Activated effector memory CD4-positive, alpha-beta T cell treated with Interleukin-2 at 50 U/mL for 16 hours (primary cell): ENCODE measurements at regions not wholly inside any gene's neighbourhood (a gene's known extent, or its start where the extent isn't known, plus 50 kb on each side); places are given as distances from the start of the nearest gene placed in this dataset.

Experiments used
- DNase-seq: peaks from one replicate; pipeline ENCODE4 v3.0.0-alpha.2; 2020

DNA sequence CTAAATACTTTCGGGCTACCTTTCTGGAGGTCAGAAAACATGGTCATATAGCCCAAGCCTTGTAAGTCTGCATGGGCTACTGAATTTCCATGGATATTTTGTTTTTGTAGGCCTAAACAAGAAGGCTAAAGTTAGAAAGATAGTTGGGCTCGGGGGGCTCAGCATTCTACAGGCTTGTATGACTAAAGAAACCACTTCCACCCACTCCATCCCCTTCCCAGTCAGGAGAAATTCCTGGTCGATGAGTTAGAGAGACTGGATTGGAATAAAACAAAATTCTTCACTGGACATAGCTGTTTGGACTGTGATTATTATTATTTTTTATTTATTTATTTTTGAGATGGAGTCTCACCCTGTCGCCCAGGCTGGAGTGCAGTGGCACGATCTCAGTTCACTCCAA, 539.4 kb upstream of the TNP1 start:
- DNase-seq = no peak

- no peak for DNase-seq
Measured at GRCh38 chr2:217398860-217399259, 539.0 kb upstream of the TNP1 start.

- no peak for DNase-seq
Measured at GRCh38 chr2:217398101-217398500, 538.2 kb upstream of the TNP1 start.

GRCh38 chr2:217396586-217396985, 536.7 kb upstream of the TNP1 start:
- DNase-seq = no peak

DNA sequence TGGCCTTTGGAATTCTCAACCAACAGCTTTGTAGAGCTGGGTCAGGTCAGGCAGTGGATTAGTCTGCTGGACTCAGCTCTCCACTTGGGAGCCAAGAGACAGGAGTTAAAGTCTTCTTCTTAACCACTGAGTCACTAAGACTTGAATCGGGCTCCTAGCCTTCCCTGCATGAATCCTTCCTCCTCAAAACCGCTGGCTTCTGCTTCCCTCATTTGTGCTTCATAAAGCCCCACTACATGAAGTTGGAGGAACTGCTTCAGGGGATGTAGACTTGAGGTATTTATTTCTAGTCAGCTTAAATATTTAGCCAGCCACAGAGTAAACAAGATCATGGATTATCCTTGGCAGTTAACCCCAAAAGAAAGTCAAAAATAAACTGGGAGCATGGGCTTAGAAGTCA, 536.3 kb upstream of the TNP1 start:
- DNase-seq = no peak

DNA sequence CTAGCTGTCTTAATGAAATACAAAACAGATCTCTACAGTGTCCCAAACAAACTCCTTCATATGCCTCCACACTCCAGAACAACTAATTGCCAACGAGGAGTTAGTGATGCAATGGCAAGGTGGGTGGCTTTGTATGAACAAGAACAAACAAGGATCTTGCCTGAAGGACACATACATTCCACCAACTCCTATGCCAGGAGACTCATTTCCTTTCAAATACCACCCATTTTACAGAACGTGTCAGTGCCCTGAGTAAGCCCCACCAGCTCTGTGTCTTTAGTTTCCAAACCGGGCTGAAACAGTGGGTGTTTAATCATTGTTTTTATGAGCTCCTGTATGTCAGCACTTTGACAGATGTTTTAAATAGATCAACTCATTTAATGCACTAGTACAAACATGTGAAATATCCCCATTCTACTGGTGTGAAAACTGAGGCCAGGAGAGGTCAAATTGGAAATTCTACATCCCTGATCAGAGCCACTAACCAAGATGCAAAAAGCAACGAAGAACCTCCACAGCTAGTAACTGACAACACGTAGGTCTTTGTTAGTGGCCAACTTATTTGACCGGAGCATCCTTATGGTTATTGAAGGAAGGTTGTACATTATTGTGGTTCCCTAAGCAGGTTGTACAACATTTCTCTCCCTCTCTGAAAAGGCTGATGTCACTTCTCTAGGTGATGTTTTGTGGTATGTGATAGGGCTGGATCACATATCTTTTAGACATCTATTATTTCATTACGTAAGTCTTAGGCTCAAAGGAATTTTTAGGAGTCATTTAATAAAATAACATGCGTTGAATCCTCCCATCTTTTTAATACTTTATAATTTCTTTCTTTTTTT, 534.9 kb upstream of the TNP1 start:
- DNase-seq = no peak

DNA sequence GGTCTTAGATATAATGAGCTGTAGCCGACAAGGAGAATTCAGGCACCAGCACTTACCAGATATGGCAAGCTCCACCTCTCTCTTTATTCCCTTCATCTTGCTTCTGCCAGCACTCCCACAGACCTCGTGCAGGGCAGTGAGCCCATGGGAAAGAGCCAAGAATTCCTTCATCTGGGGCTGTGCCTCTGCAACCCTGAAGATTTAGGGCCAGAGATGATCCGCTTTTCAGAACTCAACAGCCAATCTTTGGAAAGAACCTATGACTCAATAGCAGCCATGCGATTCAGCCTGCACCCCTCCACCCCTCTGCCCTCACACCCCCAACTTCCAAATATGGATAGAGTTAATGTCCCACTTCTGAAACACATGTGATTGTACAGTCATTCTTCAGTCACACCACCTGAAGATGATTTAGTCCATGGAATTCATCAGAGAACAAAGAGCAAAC, 533.7 kb upstream of the TNP1 start:
- DNase-seq = no peak

- DNase-seq = no peak
Measured at GRCh38 chr2:217392930-217393584, 533.2 kb upstream of the TNP1 start.

DNA sequence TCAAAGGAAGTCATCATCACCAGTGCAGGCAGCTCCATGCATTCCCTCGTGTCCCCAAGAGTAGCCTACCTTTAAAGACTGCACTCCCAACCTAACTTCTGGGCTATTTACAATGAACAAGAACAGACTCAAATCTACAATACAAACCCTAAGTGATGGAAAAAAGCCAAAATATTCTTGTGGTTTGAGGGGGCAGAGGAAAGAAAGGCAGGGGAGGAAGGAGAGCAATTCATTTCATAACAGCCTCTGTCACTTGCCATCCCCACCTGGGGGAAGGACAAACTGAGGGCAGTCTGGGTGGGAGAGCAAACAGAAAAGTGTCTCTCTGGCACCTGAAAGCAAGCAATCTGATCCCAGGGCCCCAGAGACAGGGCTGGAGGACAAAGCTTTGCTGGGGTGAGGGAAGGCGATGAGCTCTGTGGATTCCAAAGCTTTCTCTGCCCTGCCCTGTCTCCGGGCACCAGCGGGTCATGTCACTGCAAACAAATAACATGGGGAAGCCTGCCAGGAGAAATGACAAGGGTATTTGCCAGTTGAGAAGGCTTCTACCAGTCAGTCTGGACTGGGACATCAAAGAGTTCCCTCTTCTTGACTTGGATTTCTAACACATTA, 528.0 kb upstream of the TNP1 start:
- DNase-seq = no peak

GRCh38 chr2:217386041-217386440, 526.2 kb upstream of the TNP1 start:
- DNase-seq = no peak

DNA sequence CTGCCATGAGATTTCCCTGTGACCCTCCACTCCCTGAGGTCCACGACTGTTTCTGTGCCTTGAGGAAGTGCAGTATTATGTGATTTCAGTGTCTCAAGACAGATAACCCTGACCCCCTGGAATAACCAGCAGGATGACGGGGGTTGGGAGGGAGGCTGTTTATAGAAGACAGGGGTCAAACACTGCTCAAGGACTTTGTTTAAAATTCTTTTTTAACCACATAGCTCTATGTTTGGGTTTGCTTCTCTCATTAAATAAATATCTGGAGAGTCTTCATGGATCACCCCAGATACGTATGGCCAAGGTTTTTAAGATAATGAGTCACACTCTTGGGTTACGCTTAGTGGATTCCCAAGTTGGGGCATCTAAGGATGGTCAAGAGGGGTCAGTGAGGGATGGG, 523.8 kb upstream of the TNP1 start:
- DNase-seq = no peak

GRCh38 chr2:217382794-217383193, 522.9 kb upstream of the TNP1 start:
- DNase-seq = no peak

DNA sequence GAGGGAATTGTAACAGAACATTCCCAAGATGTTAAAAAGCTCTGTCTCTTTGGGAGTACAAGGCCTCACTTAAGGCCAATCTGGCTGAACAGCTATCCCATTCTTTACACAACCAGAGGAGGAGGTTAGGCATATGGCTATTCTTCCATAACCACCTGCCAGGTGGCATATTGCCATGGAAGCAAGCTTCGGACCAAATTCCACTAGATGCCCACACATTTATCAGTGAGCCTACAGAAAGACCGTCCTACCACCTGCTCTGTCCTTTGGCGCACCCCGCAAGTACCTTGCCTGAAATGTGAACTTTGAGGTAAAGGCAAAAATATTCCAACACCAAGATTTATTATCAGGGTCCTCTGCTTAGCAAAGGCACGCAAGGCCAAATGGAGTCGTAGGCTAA, 519.9 kb upstream of the TNP1 start:
- DNase-seq = no peak

DNA sequence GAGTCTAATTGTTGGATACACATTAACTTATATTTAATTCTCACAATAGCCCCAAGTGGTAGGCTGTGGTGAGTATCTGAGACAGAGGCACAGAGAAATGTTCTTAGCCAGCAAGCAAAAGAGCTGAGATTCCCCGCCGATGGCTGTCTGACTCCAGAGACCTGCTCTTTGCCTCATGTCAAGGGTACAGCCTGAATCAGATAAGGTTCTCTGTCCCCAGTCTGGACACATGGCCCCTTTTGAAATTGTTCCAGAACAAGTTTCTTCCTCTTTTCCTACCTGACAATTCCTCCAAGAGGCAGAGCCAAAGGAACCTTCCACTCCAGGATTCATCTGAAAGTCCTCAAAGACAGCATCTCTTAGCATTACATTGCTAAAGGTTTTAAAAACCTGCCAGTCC, 512.9 kb upstream of the TNP1 start:
- DNase-seq = no peak

DNA sequence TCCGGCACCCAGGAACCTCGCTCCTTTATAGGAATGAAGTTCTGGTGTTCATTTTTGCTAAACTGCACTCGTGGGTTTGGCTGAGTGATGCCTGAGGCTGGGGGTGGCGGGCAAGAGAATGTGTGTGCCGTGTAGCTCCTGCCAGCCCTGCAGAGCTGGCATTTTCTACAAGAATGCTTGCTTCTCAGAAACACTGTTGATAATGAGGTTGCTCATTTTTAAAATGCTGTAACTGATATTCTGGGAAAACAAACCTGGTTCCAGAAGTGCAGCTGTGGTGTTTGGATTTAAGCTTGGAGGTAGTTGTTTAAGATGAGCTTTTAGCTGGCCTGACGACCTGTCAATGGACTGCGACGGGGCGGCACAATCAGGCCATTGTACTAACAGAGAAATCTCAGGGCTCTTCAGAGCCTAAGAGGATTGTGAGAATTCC, 511.9 kb upstream of the TNP1 start:
- DNase-seq = no peak

DNA sequence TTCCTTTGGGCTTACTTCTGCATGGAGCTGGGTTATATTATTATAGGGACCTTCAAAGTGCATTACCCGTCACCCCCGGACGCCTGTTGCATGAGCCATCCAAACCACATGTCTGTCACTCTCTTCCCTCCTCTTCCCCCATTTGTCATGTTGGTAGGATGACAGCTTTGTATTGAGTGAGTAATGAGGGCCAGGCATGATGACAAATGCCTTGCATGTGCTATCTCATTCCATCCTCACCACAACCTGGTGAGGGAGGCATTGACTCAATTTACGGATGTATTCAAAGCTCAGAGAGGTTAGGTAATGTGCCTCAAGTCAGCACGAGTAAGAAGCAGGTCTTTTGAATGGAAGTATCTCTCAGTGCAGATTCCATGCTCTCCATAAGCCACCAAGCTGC, 510.5 kb upstream of the TNP1 start:
- no peak for DNase-seq

DNA sequence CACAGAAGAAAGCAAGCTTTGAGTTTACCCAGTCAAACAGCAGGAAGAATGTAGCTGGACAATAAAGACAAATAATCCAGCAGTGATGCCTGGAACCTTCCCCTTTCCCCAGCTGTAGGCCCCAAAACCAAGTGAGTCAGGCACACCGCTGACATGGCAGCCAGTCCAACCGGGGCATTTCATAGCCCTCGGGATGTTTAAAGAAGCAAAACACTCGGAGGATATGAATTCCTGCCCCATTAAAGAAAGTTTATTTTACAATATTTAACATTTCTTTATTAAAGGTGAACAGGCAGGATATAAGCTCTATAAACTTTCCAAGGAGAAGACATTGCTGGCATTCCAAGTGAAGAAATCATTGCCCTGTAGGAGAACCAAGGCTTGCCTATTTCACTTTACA, 507.6 kb upstream of the TNP1 start:
- no peak for DNase-seq

DNA sequence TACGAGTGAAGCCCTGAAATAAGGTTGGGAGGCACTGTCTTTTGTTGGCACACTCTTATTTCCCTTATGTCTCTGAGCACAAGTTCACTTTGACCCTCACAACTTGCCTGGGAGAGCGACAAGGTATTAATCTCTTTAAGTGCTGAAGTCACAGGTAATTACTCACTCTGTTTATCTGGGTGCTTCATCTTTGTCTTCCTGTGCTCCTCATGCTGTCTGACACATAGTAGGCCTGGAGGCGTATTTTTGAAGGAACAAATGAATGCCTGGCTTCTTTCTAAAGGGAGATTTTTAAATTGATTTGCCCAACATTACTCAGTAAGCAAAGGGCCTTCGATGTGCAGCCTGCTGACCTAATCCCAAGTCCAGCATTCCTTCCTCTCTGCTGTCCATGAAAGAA, 507.1 kb upstream of the TNP1 start:
- DNase-seq = no peak

DNA sequence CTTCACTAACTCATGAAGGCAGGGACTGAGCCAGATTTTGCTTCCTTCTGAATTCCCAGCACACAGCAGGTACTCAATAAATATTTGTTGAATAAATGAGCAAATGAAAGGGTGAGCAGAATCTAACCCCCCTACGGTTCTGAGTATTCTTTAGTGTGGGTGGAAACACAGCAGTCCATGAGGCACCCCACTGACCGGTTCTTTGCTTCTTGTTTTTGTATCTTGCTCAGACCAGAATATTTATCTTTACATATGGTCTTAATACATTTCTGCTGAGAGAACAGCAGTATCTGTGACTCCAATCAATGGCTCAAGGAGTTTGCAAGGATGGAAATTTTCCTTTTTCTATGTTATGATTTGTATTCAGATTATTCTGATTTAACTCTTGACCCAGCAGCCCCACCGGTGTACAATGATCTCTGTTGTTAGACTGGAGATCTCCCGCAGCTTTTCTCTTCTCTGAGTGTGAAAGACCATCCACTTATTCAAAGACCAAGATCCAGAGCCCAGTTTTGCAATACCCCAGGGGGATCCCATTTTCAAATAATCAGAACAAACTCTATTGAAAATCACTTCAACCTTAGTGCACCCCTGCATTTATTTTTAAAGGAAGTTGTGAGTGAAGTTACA, 506.5 kb upstream of the TNP1 start:
- DNase-seq = no peak

- DNase-seq = no peak
Measured at GRCh38 chr2:217365656-217366055, 505.8 kb upstream of the TNP1 start.

- no peak for DNase-seq
Measured at GRCh38 chr2:217364224-217364623, 504.4 kb upstream of the TNP1 start.

DNA sequence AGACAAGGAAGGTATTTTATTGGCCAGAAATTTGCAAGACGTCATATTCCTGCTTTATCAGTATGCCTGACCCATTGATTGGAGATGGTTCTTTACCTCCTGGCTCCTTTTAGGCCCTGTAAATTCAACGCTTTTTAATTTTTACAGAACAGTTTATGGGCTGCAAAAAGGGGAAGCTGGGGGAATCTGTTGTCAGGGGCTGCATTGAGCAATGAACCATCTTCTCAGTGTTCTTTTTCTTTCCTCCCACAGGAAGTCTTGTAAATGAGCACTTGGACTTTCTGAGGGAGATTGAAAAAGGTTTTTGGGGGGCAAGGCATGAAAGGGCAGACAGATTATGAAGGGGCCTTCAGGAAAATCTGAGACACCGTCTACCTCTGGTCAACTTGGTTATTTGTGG, 503.6 kb upstream of the TNP1 start:
- no peak for DNase-seq

GRCh38 chr2:217362710-217363109, 502.8 kb upstream of the TNP1 start:
- no peak for DNase-seq

DNA sequence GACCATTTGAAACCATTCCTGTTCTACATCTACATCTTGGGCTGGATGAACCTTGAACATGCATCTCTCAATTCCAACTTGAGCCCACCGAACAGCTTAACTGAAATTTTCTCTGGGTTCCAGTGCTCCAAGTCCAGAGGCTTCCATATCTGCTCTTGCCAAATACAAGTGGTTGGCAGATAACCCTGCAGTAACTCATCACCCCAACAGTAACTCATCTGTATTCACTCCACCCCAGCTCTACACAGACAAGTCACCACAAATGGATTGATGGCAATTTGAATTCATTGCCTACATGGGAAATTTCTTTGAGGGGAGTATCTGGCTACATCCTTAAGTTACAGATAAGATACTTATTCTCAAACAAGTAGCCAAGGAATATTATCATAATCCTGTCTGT, 502.4 kb upstream of the TNP1 start:
- no peak for DNase-seq
